C4-2B (cell line): ENCODE measurements at regions not wholly inside any gene's neighbourhood (a gene's known extent, or its start where the extent isn't known, plus 50 kb on each side); places are given as distances from the start of the nearest gene placed in this dataset.

ENCODE experiments used
- CTCF ChIP-seq: fragments of 450-650 bp; conservative IDR thresholded peaks from 2 replicates; pipeline ENCODE4 v1.5.1; 2017; ENCODE audit warnings: mild to moderate bottlenecking
- ZFX ChIP-seq: fragments of 450-650 bp; IDR thresholded peaks from 2 replicates; pipeline ENCODE4 v1.6.1; 2017

- TF ChIP-seq CTCF (no peak), ZFX (no peak)
Observed at GRCh38 chr3:117881210-117881609, 1153.4 kb downstream of the IGSF11 start.
